ENCODE measurements at regions not wholly inside any gene's neighbourhood (a gene's known extent, or its start where the extent isn't known, plus 50 kb on each side); places are given as distances from the start of the nearest gene placed in this dataset.

GRCh38 chr16:63672493-63672892 is 1449.4 kb downstream of the CDH11 start:
- no peaks in the 10 kb centered on the region for H3K36me3 ChIP-seq
- ATAC-seq (no peak), DNase-seq (no peak), FAIRE-seq (no peak)
- no peaks in the 10 kb centered on the region for H3K27me3 ChIP-seq
- H3K27ac ChIP-seq = no peak overlapping the region
- H3K4me1 ChIP-seq = no peaks in the 10 kb centered on the region
- H3K4me3 ChIP-seq = no peak overlapping the region
- intact Hi-C loops (cut with DNase I) = no loop called here
- H3K9me3 ChIP-seq = no peaks in the 10 kb centered on the region
- WGBS, 2 donors = 25 to 35% methylated on average over 2 of the region's 2 CpGs
- TF ChIP-seq CTCF (IDR thresholded peaks at IDR 0.05) = no peak

- intact Hi-C loops (cut with DNase I) = no loop called here
- ATAC-seq (no peak), DNase-seq (no peak), FAIRE-seq (no peak)
- TF ChIP-seq CTCF (IDR thresholded peaks at IDR 0.05) = no peak
- H3K9me3 ChIP-seq = no peaks in the 10 kb centered on the region
- WGBS, 2 donors = 47 to 55% methylated on average over 1 of the region's 1 CpG
- H3K27ac ChIP-seq = no peak overlapping the region
- H3K27me3 ChIP-seq = no peaks in the 10 kb centered on the region
- H3K4me1 ChIP-seq = no peaks in the 10 kb centered on the region
- no peaks in the 10 kb centered on the region for H3K36me3 ChIP-seq
- no peak overlapping the region for H3K4me3 ChIP-seq
Observed at GRCh38 chr16:63663155-63663554, 1458.7 kb downstream of the CDH11 start.

GRCh38 chr16:63655846-63656245 is 1466.0 kb downstream of the CDH11 start:
- H3K27me3 ChIP-seq = no peaks in the 10 kb centered on the region
- intact Hi-C loops (cut with DNase I) = no loop called here
- 76 to 83% methylated on average over 4 of the region's 4 CpGs for WGBS, 2 donors

GRCh38 chr16:63653044-63653839 is 1468.6 kb downstream of the CDH11 start:
- intact Hi-C loops (cut with DNase I) = no loop called here
- Histone ChIP-seq H3K27me3 (no peaks in the 10 kb centered on the region), H3K4me1 (no peaks in the 10 kb centered on the region), H3K36me3 (no peaks in the 10 kb centered on the region), H3K27ac (no peak overlapping the region), H3K4me3 (no peak overlapping the region), H3K9me3 (no peaks in the 10 kb centered on the region)
- WGBS, 2 donors = 64 to 68% methylated on average over 6 of the region's 6 CpGs
- FAIRE-seq (no peak), ATAC-seq (no peak), DNase-seq (no peak)
- TF ChIP-seq CTCF (IDR thresholded peaks at IDR 0.05) = no peak

More at GRCh38 chr16:63655846-63656245, 1466.0 kb downstream of the CDH11 start:
- H3K36me3 ChIP-seq = no peaks in the 10 kb centered on the region
- no peak for TF ChIP-seq CTCF (IDR thresholded peaks at IDR 0.05)
- DNase-seq (no peak), ATAC-seq (no peak), FAIRE-seq (no peak)
- H3K4me3 ChIP-seq = no peak overlapping the region
- no peak overlapping the region for H3K27ac ChIP-seq
- H3K4me1 ChIP-seq = no peaks in the 10 kb centered on the region
- no peaks in the 10 kb centered on the region for H3K9me3 ChIP-seq

GRCh38 chr16:63652091-63652490 is 1469.8 kb downstream of the CDH11 start:
- DNase-seq = no peak
- H3K36me3 ChIP-seq = no peaks in the 10 kb centered on the region
- intact Hi-C loops (cut with DNase I) = no loop called here
- H3K4me1 ChIP-seq = no peaks in the 10 kb centered on the region
- H3K27me3 ChIP-seq = no peaks in the 10 kb centered on the region
- FAIRE-seq = no peak
- 63 to 77% methylated on average over 1 of the region's 1 CpG for WGBS, 2 donors
- H3K27ac ChIP-seq = no peak overlapping the region
- no peak for TF ChIP-seq CTCF (IDR thresholded peaks at IDR 0.05)
- H3K9me3 ChIP-seq = no peaks in the 10 kb centered on the region
- no peak for ATAC-seq
- no peak overlapping the region for H3K4me3 ChIP-seq

Data from pancreas (tissue), 10 donors.